Esophagus squamous epithelium (tissue), 5 donors: ENCODE measurements at regions not wholly inside any gene's neighbourhood (a gene's known extent, or its start where the extent isn't known, plus 50 kb on each side); places are given as distances from the start of the nearest gene placed in this dataset.
"Not testable (repeated sequence)": the region's sequence is repeated elsewhere in the genome, so short reads cannot be mapped to it uniquely, and the experiment has no call there.

Source experiments
- DNase-seq: peaks from one replicate; lab custom pipeline; 2025; lab: John Stamatoyannopoulos, UW
- H3K27ac ChIP-seq, 4 donors: fragments of 200-600 bp; sonication (generic); one replicate each; pipeline ENCODE4 v1.5.1; 2016 to 2019; ENCODE audit warnings: mild to moderate bottlenecking in 1 of 4
- H3K27me3 ChIP-seq, 4 donors: fragments of 200-600 bp; sonication (generic); 1 replicate in 3 of 4; 2 replicates in 1 of 4; pipeline versions ENCODE4 v1.5.1 to v1.6.0; 2017 to 2021; ENCODE audit warnings: antibody characterized with exemption in 1 of 4
- H3K36me3 ChIP-seq, 3 donors: fragments of 200-600 bp; sonication (generic); one replicate each; pipeline ENCODE4 v1.5.1; 2016 to 2019
- H3K4me1 ChIP-seq, 3 donors: fragments of 200-600 bp; sonication (generic); one replicate each; pipeline ENCODE4 v1.5.1; 2017 to 2019
- H3K4me3 ChIP-seq, 4 donors: fragments of 200-600 bp; sonication (generic); 1 replicate in 3 of 4; 2 replicates in 1 of 4; pipeline ENCODE4 v1.5.1; 2016 to 2019; ENCODE audit warnings: mild to moderate bottlenecking in 2 of 4, moderate library complexity in 1 of 4
- H3K9me3 ChIP-seq, 3 donors: fragments of 200-600 bp; sonication (generic); one replicate each; pipeline ENCODE4 v1.5.1; 2016 to 2019
- WGBS, 2 donors: methylation state at CpG; one replicate each; pipeline ENCODE4 v1.1.5; 2018; 5-methylcytosine and 5-hydroxymethylcytosine counted together
- intact Hi-C: fragments of 100-400 bp; cut with DNase I; formaldehyde crosslinking; loops from one replicate; pipeline ENCODE4 v1.15.0; 2022
- donor health status: DM: yes; HTN: yes; CAD: no.

DNA sequence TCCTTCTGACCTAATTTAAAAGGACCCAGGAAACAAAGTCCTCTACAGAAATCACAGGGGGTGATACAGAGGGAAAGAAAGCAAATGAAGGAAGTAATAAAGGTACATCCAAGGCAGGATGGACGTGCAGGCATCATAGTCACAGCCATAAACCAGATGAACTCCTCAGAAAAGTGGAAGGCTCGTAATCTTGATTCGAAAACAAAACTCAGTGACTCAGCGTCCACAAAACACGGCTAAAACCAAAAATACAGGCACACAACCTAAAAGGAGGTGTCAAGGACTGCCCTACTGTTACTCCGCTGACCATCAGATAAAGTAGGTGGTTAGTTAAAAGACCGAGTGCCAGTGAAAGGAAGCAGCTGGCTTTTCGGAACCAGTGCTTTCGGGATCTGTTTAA lies 81.5 kb downstream of the TRIM69 start:
- H3K27ac ChIP-seq, H3K9me3 ChIP-seq, H3K4me3 ChIP-seq, intact Hi-C loops, H3K27me3 ChIP-seq, H3K36me3 ChIP-seq, DNase-seq: not testable (repeated sequence)
- peaks cover 0 to 12% (median 0%) of the 10 kb centered on the region in 3 donors for H3K4me1 ChIP-seq
- 78 to 85% methylated on average over 5 to 6 of the region's 9 CpGs for WGBS, 2 donors

DNA sequence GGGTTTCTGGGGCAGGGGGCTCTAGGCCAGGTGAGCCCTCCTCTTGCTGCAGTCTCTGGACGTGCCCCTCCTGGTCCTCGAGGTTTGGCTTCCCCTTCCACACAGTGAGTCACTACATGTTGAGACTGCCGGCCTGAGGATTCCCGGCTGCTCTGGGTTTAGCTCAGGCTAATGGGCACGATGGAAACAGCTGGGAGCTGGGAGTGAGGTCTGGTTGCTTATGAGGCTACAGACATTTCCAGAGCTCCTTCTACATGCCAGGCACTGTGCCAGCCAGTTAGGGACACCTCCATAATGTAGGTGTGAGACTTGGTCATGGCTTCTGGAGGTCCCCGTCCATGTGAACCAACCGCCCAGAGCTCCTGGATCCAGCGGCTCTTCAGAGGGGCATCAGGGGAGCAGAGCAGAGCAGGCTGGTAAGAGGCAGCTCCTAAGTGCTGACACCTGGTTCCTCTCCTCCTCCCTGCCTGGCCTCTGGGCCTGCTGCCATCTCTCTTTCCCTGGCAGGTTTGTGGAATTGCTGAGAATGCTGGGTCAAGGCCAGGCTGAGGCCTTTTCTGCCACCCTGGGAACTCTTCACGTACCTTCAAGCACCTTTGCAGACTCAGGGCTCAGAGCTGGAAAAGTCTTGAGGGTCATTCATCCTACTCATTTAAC lies 83.1 kb downstream of the TRIM69 start:
- DNase-seq, intact Hi-C loops, H3K36me3 ChIP-seq, H3K27ac ChIP-seq, H3K4me3 ChIP-seq, H3K27me3 ChIP-seq, H3K9me3 ChIP-seq: not testable (repeated sequence)
- H3K4me1 ChIP-seq: peaks cover 0 to 12% (median 0%) of the 10 kb centered on the region in 3 donors
- 19% methylated on average over 5 of the region's 9 CpGs; no CpG with 5 or more reads in 1 of the 2 donors for WGBS, 2 donors

DNA sequence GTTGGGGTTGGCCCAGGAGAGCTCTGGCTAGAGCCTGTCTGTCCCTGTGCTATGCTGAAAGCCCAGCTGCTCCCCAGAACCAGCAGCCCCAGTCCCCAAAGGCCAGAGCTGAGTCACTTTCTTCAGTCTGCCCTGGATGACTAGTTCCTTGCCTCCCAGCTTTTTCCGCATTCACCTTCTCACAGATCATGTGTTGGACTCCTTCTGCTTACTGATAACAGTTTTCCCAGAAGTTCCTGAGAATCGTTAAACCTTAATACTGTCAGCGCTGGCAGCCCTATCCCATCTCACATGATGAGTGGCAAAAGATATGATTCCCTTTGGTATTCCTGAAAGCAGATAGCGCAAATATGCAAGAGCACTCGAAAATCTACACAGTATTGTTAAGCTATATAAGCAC lies 84.2 kb downstream of the TRIM69 start:
- H3K4me3 ChIP-seq, DNase-seq, H3K9me3 ChIP-seq, H3K27me3 ChIP-seq, H3K36me3 ChIP-seq, intact Hi-C loops, H3K27ac ChIP-seq: not testable (repeated sequence)
- H3K4me1 ChIP-seq: peaks cover 0 to 12% (median 0%) of the 10 kb centered on the region in 3 donors
- 80 to 96% methylated on average over 1 to 4 of the region's 5 CpGs for WGBS, 2 donors

DNA sequence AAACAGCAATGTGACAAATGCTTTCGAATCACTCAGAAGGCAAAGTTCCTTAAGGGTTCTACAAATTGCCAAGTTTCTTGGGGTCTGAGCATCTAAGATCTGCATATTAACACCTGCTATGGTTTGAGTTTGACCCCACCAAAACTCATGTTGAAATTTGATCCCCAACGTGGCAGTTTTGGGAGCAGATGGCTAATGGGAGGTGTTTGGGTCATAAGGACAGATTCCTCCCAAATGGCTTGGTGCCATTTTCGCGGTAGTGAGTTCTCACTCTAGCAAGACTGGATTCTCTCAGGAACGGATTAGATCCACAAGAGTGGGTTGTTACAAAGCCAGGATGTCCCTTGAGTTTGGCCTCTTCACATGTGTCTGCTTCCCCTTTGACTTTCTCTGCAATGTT lies 84.6 kb downstream of the TRIM69 start:
- H3K27ac ChIP-seq, H3K27me3 ChIP-seq, intact Hi-C loops, H3K36me3 ChIP-seq, H3K9me3 ChIP-seq, DNase-seq, H3K4me3 ChIP-seq: not testable (repeated sequence)
- peaks cover 0 to 12% (median 0%) of the 10 kb centered on the region in 3 donors for H3K4me1 ChIP-seq
- 59 to 66% methylated on average over 5 of the region's 5 CpGs for WGBS, 2 donors

DNA sequence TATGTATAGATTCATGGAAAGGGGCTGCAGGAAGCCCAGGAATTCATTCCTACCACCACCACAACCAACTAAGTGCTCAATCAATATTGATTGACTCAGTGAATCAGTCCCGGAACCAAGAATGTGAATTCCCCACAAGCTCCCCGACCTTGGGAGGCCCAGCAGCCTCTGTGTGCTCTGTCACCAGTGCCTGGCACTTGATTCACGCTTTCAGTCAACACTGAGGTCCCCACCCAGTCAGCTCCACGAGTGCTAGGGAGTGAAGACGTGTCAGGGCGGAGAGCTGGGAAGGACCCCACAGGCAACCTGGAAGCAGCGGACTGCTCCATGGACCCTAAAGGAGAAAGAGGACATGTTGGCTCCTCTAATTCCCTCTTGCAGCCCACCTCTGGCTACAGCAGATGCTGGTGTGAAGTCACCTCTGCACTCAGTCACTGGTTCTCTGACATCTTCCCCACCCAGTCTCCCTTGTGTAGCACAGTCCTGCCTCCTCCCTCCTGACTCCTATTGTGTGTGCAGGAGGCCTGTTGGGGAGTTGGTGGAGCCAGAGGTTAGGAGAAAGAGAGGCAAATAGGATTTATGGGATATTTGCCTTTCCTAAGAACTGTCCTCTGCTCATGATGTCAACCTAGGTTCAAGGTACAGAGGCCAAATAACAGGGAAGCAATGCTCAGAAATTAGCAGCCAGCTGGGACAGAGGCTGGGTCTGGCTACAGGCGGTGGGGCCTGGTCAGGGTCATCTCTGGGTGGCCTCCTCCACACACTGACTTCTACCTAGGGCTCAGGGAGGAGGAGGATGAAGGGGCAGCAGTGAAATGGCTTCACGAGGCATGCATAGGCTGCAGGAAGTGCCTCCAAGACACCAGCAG lies 88.2 kb downstream of the TRIM69 start:
- H3K36me3 ChIP-seq, H3K27ac ChIP-seq, DNase-seq, H3K4me3 ChIP-seq, H3K27me3 ChIP-seq, H3K9me3 ChIP-seq, intact Hi-C loops, H3K4me1 ChIP-seq: not testable (repeated sequence)
- WGBS, 2 donors: no CpG with 5 or more reads among the region's 9 CpGs

DNA sequence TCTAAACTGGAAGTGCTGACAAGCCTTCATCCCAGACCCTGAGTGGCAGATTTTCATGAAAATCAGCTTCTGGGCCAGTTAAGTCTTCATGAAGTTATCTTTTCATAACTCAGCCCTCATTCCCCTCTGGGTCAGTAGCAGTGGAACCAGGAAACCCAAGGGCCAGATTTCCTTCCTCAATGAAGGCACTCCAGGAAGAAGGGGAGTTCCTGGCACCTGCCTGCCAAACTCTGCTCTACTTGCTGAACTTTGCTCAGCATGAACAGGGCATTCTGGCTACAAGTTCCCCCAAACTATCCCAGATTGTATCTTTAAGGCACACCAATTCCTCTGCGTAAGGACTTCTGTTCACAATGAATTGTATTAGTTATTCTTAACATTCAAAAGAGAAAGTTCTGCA lies 90.3 kb downstream of the TRIM69 start:
- H3K9me3 ChIP-seq, H3K27ac ChIP-seq, H3K4me3 ChIP-seq, H3K27me3 ChIP-seq, H3K36me3 ChIP-seq, intact Hi-C loops, DNase-seq: not testable (repeated sequence)
- peaks cover 0 to 18% (median 9%) of the 10 kb centered on the region in 3 donors for H3K4me1 ChIP-seq
- 86% methylated on average over 1 of the region's 1 CpG; no CpG with 5 or more reads in 1 of the 2 donors for WGBS, 2 donors

DNA sequence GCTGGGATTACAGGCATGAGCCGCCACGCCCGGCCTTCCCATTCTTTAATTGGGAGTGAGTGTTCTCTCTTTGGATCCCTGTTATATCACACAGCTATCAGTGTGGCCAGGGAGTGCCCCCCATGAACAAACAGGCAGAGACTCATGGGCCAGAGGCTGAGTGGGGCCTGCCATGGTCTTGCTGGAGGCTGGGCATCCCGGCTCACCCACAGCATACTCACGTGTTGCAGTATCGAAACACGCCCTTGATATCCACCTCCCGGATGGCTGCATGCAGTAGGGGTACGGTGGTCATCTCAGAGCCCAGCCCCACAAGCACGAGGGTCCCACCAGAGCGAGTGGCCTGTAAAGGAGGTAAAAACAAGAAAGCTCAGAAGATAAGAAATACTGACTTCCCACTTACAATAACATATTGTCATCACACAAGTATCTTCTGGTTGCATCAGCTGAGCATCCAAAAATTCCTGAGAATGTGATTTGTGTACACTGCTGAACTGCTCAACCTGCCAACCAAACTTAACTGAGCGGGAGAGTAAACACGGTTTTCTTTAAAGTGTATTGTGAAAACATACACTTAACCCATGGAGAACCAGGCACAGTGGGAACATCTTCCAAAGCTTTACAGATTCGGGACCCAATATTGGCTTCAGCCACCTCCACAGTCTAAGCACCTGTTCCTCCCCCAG lies 92.0 kb downstream of the TRIM69 start:
- 89 to 92% methylated on average over 6 to 11 of the region's 14 CpGs for WGBS, 2 donors
- H3K27me3 ChIP-seq, intact Hi-C loops, H3K4me3 ChIP-seq, H3K9me3 ChIP-seq, DNase-seq, H3K36me3 ChIP-seq, H3K27ac ChIP-seq: not testable (repeated sequence)
- H3K4me1 ChIP-seq: peaks cover 0 to 18% (median 9%) of the 10 kb centered on the region in 3 donors

DNA sequence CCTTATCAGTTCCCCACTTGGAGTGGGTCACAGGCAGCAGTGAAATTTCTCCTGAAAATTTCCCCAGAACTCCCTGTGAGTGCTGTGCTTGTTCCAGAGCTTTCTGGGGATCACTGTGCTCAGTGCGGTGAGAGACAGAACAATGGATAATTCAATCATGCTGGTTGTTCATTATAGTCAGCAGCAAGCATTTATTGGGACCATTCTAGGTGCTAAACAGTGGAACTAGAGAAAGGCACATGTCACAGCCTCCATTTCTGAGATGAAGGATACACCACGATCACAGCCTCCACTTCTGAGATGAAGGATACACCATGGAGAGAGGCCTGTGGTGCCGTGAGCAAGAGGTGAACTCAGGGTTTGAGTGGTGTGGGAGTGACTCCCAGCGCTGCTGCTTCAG lies 92.8 kb downstream of the TRIM69 start:
- H3K27me3 ChIP-seq, H3K4me3 ChIP-seq, DNase-seq, H3K36me3 ChIP-seq, H3K9me3 ChIP-seq, intact Hi-C loops, H3K27ac ChIP-seq: not testable (repeated sequence)
- peaks cover 0 to 18% (median 9%) of the 10 kb centered on the region in 3 donors for H3K4me1 ChIP-seq
- 82 to 90% methylated on average over 2 to 3 of the region's 4 CpGs for WGBS, 2 donors

DNA sequence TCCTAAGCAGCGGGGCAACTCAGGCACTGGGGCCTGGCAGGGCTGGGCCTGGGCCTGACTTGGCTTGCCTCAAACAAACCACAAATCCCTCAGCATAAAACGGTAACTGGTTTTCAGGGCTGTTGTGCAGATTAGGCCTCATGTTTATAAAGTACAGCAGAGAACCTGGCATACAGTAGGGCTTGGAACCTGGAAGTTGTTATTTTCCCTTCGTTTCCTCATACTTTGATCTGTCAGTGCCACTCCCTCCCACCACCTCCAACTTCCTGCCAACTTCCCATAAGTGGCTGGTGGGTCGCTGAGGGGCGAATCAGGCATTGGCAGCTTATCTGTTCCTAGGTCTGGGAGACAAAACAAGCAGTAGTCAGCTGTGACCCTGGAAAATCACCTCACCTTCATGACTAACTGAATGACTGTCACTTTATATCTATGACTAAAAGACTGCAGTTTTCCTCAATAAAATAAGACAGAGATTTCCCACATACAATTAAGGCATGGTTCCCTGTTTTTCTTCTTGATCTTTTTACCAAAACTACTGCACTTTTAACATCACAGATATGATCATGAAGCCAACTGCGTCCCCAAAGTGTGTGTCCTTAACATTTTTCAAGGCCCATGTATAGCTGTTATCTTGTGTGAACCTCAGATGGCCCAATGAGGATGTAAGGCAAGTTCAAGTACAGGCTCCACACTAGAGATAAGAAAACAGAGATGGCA lies 94.5 kb downstream of the TRIM69 start:
- WGBS, 2 donors: 38 to 47% methylated on average over 4 to 5 of the region's 6 CpGs
- H3K36me3 ChIP-seq, H3K9me3 ChIP-seq, H3K4me3 ChIP-seq, DNase-seq, H3K27me3 ChIP-seq, intact Hi-C loops: not testable (repeated sequence)
- Histone ChIP-seq H3K4me1 (peaks cover 0 to 19% (median 9%) of the 10 kb centered on the region in 3 donors), H3K27ac (peak overlapping the region; percentile 27 to 82 (median 70))

DNA sequence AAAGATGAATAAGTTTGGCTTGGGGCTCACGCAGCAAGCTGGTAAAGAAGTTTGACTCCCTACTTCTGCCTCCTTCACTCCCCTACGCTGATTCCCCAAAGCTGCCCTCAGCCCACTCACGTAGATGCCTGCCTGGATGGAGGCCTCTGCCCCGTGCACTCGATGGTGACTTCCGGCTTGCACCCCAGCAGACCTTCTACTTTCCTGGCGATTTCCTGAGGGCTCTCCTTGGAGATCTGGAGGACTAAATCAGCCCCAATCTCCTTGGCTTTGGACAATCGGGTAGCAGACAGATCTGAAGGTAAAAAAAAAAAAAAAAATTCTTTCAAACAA lies 95.0 kb downstream of the TRIM69 start:
- intact Hi-C loops, H3K4me3 ChIP-seq, H3K27me3 ChIP-seq, H3K9me3 ChIP-seq, H3K36me3 ChIP-seq, DNase-seq: not testable (repeated sequence)
- WGBS, 2 donors: 87 to 96% methylated on average over 3 to 7 of the region's 8 CpGs
- peaks cover 0 to 25% (median 9%) of the 10 kb centered on the region in 3 donors for H3K4me1 ChIP-seq
- H3K27ac ChIP-seq: peak overlapping the region; percentile 27 to 82 (median 70)

DNA sequence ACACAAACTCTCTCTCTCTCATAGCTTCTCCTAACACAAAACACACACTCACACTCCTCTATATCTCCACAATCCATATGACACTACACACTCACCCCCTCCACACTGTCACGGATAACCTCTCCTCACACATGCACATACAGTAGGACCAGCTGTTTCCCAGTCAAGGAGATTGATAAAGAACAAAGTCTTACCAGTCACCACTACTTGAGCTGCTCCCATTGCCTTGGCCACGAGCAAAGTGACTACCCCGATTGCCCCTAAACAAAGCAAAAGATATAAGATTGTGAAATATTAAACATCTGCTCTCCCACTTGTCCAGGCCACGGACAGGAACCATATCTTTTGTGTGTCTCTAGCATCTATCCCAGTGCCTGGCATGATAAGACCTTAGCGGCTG lies 95.8 kb downstream of the TRIM69 start:
- DNase-seq, intact Hi-C loops, H3K27ac ChIP-seq, H3K9me3 ChIP-seq, H3K36me3 ChIP-seq, H3K27me3 ChIP-seq, H3K4me3 ChIP-seq: not testable (repeated sequence)
- H3K4me1 ChIP-seq: peaks cover 0 to 27% (median 9%) of the 10 kb centered on the region in 3 donors
- WGBS, 2 donors: 59 to 88% methylated on average over 5 of the region's 5 CpGs

DNA sequence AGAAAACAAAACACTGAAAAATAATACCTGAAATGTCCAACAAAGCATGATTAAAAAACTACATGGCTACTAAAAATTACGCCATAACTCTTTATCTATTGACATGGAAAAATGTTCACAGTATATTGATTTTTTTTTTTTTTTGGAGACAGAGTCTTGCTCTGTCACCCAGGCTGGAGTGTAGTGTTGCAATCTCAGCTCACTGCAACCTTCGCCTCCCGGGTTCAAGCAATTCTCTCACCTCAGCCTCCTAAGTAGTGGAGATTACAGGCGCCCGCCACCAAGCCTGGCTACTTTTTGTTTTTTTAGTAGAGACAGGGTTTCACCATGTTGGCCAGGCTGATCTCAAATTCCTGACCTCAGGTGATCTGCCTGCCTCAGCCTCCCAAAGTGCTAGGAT lies 96.8 kb downstream of the TRIM69 start:
- intact Hi-C loops, H3K4me3 ChIP-seq, H3K27ac ChIP-seq, H3K36me3 ChIP-seq, H3K27me3 ChIP-seq, DNase-seq, H3K9me3 ChIP-seq: not testable (repeated sequence)
- H3K4me1 ChIP-seq: peaks cover 0 to 27% (median 9%) of the 10 kb centered on the region in 3 donors
- 85 to 90% methylated on average over 2 to 5 of the region's 5 CpGs for WGBS, 2 donors
